HG02885 (cell line): ENCODE measurements at regions not wholly inside any gene's neighbourhood (a gene's known extent, or its start where the extent isn't known, plus 50 kb on each side); places are given as distances from the start of the nearest gene placed in this dataset.
"Not testable (repeated sequence)": the region's sequence is repeated elsewhere in the genome, so short reads cannot be mapped to it uniquely, and the experiment has no call there.

ENCODE experiments used
- ATAC-seq: cut with Tn5 transposase; IDR thresholded peaks from one replicate; pipeline ENCODE4 v1.9.1; 2021; ENCODE audit warnings: mild to moderate bottlenecking; ENCODE audit not compliant: unreplicated experiment, poor library complexity

- no peak for ATAC-seq
These were observed 183.6 kb upstream of the MAP2 start for GRCh38 chr2:209240204-209240603.

DNA sequence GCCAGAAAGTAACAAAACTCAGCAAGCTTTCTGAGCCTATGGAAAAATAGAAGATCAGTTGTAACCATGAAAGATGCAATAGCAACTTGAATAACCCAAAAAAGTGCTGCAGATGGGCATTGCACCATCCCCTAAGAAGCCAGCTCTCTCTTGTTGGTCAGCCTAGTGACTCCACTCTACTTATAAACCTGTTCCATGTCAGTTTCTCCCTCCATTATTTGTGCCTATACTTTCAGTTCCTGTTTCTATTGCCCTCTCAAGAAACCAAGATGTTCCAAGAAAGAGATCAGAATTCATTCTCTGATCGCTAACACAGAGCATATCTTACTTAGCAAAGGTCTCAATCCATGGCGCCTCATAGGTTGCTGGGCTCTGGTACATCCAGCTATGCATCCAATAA is 170.3 kb upstream of the MAP2 start:
- ATAC-seq: no peak

DNA sequence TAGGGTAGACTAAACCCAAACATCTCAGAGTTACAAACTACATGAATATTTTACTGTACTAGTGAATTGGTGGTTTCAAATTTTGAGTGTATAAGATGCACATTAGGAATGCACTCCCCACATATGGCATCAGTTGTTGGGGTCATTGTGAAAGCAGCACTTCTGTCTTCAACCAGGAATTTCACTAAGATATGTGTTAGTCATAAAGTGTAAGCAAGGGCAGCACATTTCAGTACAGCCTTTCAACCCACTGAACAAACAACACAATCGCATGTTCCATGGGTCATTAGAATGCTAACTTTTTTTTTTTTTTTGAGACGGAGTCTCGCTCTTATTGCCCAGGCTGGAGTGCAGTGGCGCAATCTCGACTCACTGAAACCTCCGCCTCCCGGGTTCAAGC is 164.1 kb upstream of the MAP2 start:
- ATAC-seq: no peak

GRCh38 chr2:209260281-209260680 is 163.6 kb upstream of the MAP2 start:
- ATAC-seq: no peak

GRCh38 chr2:209261366-209262053 is 162.3 kb upstream of the MAP2 start:
- not testable (repeated sequence) for ATAC-seq

DNA sequence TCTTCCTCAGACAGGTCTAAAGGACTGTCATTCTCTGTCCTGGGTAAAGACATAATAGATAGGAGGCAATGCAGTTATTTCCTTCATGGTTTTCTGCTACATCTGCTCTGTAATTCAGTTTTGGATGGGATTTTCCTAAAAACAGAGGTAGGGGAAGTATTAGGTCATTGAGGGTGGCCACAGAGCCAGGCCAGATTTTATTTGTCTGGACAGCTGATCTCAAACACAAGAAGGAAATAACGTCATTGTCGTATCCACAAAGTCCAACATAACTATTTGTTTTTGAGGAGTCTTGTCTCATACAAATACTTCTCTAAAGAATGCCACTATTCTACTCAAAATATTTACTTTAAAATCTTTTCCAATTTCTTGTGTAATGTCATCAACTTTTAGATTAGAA is 154.8 kb upstream of the MAP2 start:
- ATAC-seq: no peak

GRCh38 chr2:209276000-209276399 is 147.8 kb upstream of the MAP2 start:
- ATAC-seq: no peak

DNA sequence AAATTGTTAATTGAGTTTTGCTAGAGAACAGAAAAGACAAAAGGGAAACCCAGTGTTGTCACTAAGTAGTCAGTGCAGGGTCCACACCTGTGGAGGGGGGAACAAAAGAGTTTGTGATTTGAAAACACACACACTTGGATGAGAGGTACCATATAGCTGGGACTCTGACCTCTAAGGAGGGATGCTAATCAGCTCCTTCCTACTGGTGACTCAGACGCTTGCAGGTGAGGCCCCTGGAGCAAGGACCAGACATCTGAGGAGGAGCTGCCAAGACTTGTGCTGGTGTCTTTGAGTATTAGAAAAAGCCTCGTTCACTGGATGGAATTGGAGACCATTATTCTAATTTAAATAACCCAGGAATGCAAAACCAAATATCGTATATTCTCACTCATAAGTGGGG is 146.4 kb upstream of the MAP2 start:
- no peak for ATAC-seq

GRCh38 chr2:209298601-209299000 is 125.2 kb upstream of the MAP2 start:
- no peak for ATAC-seq

DNA sequence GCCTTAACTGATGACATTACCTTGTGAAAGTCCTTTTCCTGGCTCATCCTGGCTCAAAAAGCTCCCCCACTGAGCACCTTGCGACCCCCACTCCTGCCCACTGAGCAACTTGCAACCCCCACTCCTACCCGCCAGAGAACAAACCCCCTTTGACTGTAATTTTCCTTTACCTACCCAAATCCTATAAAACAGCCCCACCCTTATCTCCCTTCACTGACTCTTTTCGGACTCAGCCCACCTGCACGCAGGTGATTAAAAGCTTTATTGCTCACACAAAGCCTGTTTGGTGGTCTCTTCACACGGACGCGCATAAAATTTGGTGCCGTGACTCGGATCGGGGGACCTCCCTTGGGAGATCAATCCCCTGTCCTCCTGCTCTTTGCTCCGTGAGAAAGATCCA is 124.4 kb upstream of the MAP2 start:
- ATAC-seq: not testable (repeated sequence)

- not testable (repeated sequence) for ATAC-seq
These were observed 123.1 kb upstream of the MAP2 start for GRCh38 chr2:209300766-209301165.

DNA sequence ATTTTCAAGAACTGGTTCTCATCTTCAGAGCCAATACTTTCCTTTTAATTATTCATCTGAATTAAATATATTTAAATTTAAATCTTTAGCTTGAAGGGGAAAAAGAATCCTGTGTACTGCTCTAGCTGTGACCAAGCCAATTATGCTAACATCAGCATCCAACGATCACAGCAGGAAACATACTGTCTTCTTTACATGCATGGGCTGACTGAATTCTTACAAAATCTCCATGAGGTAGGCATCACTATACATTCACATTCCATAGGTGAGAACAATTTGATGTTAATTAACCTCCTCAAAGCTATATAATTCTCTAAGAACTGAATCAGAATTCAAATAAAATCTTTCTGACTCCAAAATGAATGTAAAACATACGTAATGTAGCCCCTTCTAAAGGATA is 118.8 kb upstream of the MAP2 start:
- no peak for ATAC-seq

DNA sequence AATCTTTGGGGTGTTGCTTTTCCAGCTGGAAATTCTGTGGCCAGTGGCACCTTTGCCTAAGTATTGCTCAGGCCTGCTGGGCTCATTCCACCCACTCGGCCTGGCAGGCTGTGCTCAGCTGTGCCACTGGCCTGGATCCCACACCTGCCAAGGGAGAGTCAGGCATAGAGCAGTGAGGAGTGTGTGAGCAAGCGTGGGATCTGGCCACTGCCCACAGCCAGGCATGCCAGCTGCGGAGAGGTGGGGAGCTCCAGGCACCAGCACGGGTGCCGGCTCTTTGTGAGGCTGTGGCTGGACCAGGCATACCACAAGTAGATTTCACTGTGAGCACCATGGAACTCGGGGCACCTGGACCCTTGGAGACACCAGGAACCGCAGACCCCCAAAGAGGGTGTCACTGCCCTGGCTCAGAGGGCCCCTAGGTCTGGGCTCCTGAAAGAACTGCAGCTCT is 118.1 kb upstream of the MAP2 start:
- no peak for ATAC-seq

DNA sequence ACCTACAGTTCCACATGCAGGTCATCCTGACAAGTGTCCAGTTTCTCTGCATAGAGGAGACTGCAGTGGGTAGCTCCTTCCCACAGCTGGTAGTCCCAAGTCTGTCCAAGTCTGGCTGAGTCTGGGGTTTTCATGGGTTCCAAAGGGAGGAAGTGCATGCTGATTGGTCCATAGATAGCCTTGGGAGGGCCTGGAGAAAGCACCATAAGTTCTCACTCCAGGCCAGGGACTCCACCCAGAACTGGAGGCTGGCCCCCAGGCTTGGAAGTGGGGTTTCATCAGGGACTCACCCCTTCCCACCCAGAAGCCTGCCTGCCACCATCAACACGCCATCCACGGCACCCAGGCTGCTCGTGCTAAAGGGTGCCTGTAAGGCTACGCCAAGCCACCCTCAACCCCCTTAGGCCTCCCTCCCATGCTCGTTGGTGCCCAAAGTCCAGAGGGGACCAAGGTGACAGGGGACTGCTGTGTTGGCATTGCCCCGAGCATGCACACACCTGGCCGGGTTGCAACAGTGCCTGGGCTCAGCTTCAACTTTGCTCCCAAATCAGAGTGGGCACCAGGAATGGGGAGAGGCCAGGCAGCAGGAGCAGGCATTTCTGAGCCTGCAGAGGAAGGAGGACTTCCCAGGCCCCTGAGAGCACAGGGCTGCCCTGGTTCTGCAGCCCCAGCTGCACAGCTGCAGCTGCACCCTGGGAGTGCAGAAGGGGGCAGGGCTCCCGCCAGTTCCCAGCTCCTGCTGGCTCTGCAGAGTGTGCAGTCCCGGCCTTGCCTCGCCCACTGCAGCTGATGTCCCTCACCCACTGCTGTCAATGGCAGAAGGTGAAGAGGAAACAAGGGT is 116.5 kb upstream of the MAP2 start:
- no peak for ATAC-seq

- no peak for ATAC-seq
These were observed 115.4 kb upstream of the MAP2 start for GRCh38 chr2:209308415-209308814.

GRCh38 chr2:209311948-209312347 is 111.9 kb upstream of the MAP2 start:
- no peak for ATAC-seq

DNA sequence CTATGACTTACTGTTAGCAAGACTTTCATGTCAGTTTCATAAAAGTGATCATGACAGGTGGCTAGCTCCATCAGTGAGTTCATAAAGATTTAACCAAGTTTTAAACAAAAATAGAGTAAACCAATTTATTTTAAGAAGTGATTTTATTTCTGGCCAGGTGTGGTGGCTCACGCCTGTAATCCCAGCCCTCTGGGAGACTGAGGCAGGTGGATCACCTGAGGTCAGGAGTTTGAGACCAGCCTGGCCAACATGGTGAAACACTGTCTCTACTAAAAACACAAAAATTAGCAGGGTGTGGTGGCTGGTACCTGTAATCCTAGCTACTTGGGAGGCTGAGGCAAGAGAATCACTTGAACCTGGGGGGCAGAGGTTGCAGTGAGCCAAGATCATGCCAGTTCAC is 111.4 kb upstream of the MAP2 start:
- not testable (repeated sequence) for ATAC-seq

DNA sequence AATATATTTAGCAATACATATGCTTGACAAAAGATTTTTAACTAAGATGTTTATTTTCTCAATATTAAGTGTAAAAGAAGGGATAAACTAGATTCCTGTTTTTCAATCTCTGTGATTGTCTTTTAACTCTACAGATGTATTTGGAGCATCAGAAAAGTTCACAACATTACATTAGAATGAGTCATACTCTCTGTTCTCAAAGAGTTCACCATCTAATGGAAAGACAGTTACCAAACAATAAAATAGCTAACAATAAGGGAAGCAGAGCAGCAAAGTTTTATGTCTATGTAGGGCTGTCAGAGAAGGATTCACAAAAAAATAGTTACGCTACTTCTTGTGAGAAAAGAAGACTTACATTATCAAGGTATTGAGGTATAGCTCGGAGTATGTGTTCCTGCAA is 109.2 kb upstream of the MAP2 start:
- no peak for ATAC-seq

- ATAC-seq: no peak
These were observed 107.7 kb upstream of the MAP2 start for GRCh38 chr2:209316141-209316540.

DNA sequence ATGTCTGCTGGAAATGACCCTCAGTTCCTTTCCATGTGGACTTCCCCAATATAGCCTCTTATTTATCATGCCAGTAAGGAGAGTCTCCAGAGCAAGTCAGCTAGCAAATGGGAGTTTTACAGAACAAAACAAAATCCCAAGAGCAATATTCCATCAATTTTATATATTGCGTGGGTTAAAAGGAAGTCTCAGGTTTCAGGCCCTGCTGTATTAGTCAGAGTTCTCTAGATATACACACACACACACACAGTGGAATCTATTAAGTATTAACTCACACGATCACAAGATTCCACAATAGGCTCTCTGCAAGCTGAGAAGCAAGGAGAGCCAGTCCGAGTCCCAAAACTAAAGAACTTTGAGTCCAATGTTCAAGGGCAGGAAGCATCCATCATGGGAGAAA is 102.8 kb upstream of the MAP2 start:
- no peak for ATAC-seq

- no peak for ATAC-seq
These were observed 102.3 kb upstream of the MAP2 start for GRCh38 chr2:209321581-209321980.

DNA sequence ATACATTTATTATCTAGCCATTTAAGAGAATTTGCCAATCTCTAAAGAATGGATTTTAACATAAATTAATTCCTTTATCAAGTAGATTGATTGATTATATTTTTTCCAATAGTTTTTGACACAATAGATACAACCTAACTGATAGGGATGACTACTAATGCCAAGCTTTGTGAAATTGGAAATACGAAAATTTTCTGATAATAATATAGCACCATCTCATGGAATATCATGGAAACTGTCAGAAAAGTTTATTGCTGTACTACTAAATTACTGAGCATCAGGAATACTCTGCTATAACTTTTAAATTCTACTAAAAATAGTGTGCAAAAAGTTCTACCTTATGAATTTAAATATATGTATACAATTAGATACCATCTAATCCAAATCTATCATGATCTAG is 101.8 kb upstream of the MAP2 start:
- ATAC-seq: no peak
